Esophagus squamous epithelium (tissue), 5 donors: ENCODE measurements at regions not wholly inside any gene's neighbourhood (a gene's known extent, or its start where the extent isn't known, plus 50 kb on each side); places are given as distances from the start of the nearest gene placed in this dataset.

ENCODE experiments used
- DNase-seq: peaks from one replicate; lab custom pipeline; 2025; lab: John Stamatoyannopoulos, UW
- H3K27ac ChIP-seq, 4 donors: fragments of 200-600 bp; sonication (generic); one replicate each; pipeline ENCODE4 v1.5.1; 2016 to 2019; ENCODE audit warnings: mild to moderate bottlenecking in 1 of 4
- H3K27me3 ChIP-seq, 4 donors: fragments of 200-600 bp; sonication (generic); 1 replicate in 3 of 4; 2 replicates in 1 of 4; pipeline versions ENCODE4 v1.5.1 to v1.6.0; 2017 to 2021; ENCODE audit warnings: antibody characterized with exemption in 1 of 4
- H3K36me3 ChIP-seq, 3 donors: fragments of 200-600 bp; sonication (generic); one replicate each; pipeline ENCODE4 v1.5.1; 2016 to 2019
- H3K4me1 ChIP-seq, 3 donors: fragments of 200-600 bp; sonication (generic); one replicate each; pipeline ENCODE4 v1.5.1; 2017 to 2019
- H3K4me3 ChIP-seq, 4 donors: fragments of 200-600 bp; sonication (generic); 1 replicate in 3 of 4; 2 replicates in 1 of 4; pipeline ENCODE4 v1.5.1; 2016 to 2019; ENCODE audit warnings: mild to moderate bottlenecking in 2 of 4, moderate library complexity in 1 of 4
- H3K9me3 ChIP-seq, 3 donors: fragments of 200-600 bp; sonication (generic); one replicate each; pipeline ENCODE4 v1.5.1; 2016 to 2019
- CTCF ChIP-seq, 6 experiments: fragments of 450-650 bp in 4 of 6; fragments of 200-600 bp in 2 of 6; sonication (generic) in 2 of 6; IDR thresholded peaks; one replicate each; pipeline ENCODE4 v1.5.1; 2016 to 2019; ENCODE audit warnings: antibody characterized with exemption in 6 of 6, mild to moderate bottlenecking in 4 of 6, moderate library complexity in 4 of 6
- POLR2A ChIP-seq, 4 donors: fragments of 450-650 bp; IDR thresholded peaks; one replicate each; pipeline ENCODE4 v1.6.1; 2017; ENCODE audit warnings: antibody characterized with exemption in 4 of 4, mild to moderate bottlenecking in 4 of 4, moderate library complexity in 3 of 4
- WGBS, 2 donors: methylation state at CpG; one replicate each; pipeline ENCODE4 v1.1.5; 2018; 5-methylcytosine and 5-hydroxymethylcytosine counted together
- intact Hi-C: fragments of 100-400 bp; cut with DNase I; formaldehyde crosslinking; loops from one replicate; pipeline ENCODE4 v1.15.0; 2022
- donor health status: DM: yes; HTN: yes; CAD: no.

- H3K27me3 ChIP-seq = no peaks in the 10 kb centered on the region
- no peak overlapping the region for H3K27ac ChIP-seq
- no peak for TF ChIP-seq CTCF (IDR thresholded peaks at IDR 0.05)
- no peaks in the 10 kb centered on the region for H3K9me3 ChIP-seq
- H3K36me3 ChIP-seq = no peaks in the 10 kb centered on the region
- WGBS, 2 donors = 78 to 87% methylated on average over 2 to 3 of the region's 3 CpGs
- peaks cover 8 to 37% (median 12%) of the 10 kb centered on the region in 3 donors for H3K4me1 ChIP-seq
- H3K4me3 ChIP-seq = no peak overlapping the region
- no peak for DNase-seq
- intact Hi-C loops = no loop called here
Observed at GRCh38 chr22:27510024-27510423, 291.5 kb downstream of the MN1 start.

- no peak for DNase-seq
- Histone ChIP-seq H3K4me3 (peak overlapping the region in 1 of 4 donors; percentile 31), H3K4me1 (peaks cover 8 to 30% (median 12%) of the 10 kb centered on the region in 3 donors), H3K27me3 (no peaks in the 10 kb centered on the region), H3K36me3 (no peaks in the 10 kb centered on the region), H3K27ac (peak overlapping the region; percentile 32 to 79 (median 60)), H3K9me3 (no peaks in the 10 kb centered on the region)
- WGBS, 2 donors = 6 to 19% methylated on average over 11 to 13 of the region's 13 CpGs
- TF ChIP-seq POLR2A (IDR thresholded peaks at IDR 0.05) (no peak), CTCF (IDR thresholded peaks at IDR 0.05) (no peak)
- intact Hi-C loops = no loop called here
Observed at GRCh38 chr22:27512283-27512761, 289.2 kb downstream of the MN1 start.

- H3K27me3 ChIP-seq = no peaks in the 10 kb centered on the region
- H3K4me3 ChIP-seq = no peak overlapping the region
- H3K9me3 ChIP-seq = no peaks in the 10 kb centered on the region
- intact Hi-C loops = no loop called here
- no peak for DNase-seq
- H3K4me1 ChIP-seq = peaks cover 8 to 26% (median 12%) of the 10 kb centered on the region in 3 donors
- WGBS, 2 donors = 20 to 26% methylated on average over 2 of the region's 2 CpGs
- H3K27ac ChIP-seq = peak overlapping the region; percentile 32 to 79 (median 60)
- no peak for TF ChIP-seq POLR2A (IDR thresholded peaks at IDR 0.05)
- no peak for TF ChIP-seq CTCF (IDR thresholded peaks at IDR 0.05)
- no peaks in the 10 kb centered on the region for H3K36me3 ChIP-seq
Observed at GRCh38 chr22:27513021-27513420, 288.5 kb downstream of the MN1 start.

- intact Hi-C loops = no loop called here
- 52 to 65% methylated on average over 8 to 9 of the region's 9 CpGs for WGBS, 2 donors
- H3K27ac ChIP-seq = peak overlapping the region in 3 of 4 donors; percentile 34 to 71 (median 45)
Observed at GRCh38 chr22:27514601-27515523, 286.7 kb downstream of the MN1 start.

More at GRCh38 chr22:27514601-27515523, 286.7 kb downstream of the MN1 start:
- Histone ChIP-seq H3K4me1 (peaks cover 8 to 26% (median 12%) of the 10 kb centered on the region in 3 donors), H3K9me3 (no peaks in the 10 kb centered on the region), H3K27me3 (no peaks in the 10 kb centered on the region), H3K4me3 (no peak overlapping the region), H3K36me3 (no peaks in the 10 kb centered on the region)
- no peak for TF ChIP-seq POLR2A (IDR thresholded peaks at IDR 0.05)
- no peak for TF ChIP-seq CTCF (IDR thresholded peaks at IDR 0.05)
- no peak for DNase-seq
